ENCODE measurements at regions not wholly inside any gene's neighbourhood (a gene's known extent, or its start where the extent isn't known, plus 50 kb on each side); places are given as distances from the start of the nearest gene placed in this dataset.
"Not testable (repeated sequence)": the region's sequence is repeated elsewhere in the genome, so short reads cannot be mapped to it uniquely, and the experiment has no call there.

- no peak for TF ChIP-seq CSRNP1 (CRISPR knock-in tag; IDR thresholded peaks at IDR 0.05)
- TF ChIP-seq NFYC (CRISPR knock-in tag; IDR thresholded peaks at IDR 0.05): no peak
- TF ChIP-seq ZNF343 (CRISPR knock-in tag; IDR thresholded peaks at IDR 0.05): no peak
- TF ChIP-seq ZSCAN31 (CRISPR knock-in tag; IDR thresholded peaks at IDR 0.05; ENCODE audit: low read depth): no peak
- TF ChIP-seq ARNTL (CRISPR knock-in tag; IDR thresholded peaks at IDR 0.05): no peak
- no peak for TF ChIP-seq JUN (CRISPR knock-in tag; IDR thresholded peaks at IDR 0.05)
- TF ChIP-seq ZBTB20 (CRISPR knock-in tag; IDR thresholded peaks at IDR 0.05; ENCODE audit: borderline replicate concordance, low read depth): no peak
- no peak for TF ChIP-seq ZFP90 (CRISPR knock-in tag; IDR thresholded peaks at IDR 0.05; ENCODE audit: borderline replicate concordance)
- no peak for TF ChIP-seq NRL (CRISPR knock-in tag; IDR thresholded peaks at IDR 0.05; ENCODE audit: borderline replicate concordance)
- TF ChIP-seq NR1H2 (CRISPR knock-in tag; IDR thresholded peaks at IDR 0.05; ENCODE audit: borderline replicate concordance, low read depth): no peak
- TF ChIP-seq AHDC1 (CRISPR knock-in tag; IDR thresholded peaks at IDR 0.05; ENCODE audit: borderline replicate concordance): no peak
Measured at GRCh38 chrX:126670258-126670657, 117.6 kb upstream of the DCAF12L1 start (continued).

- H2AFZ ChIP-seq (ENCODE audit: low read length); H3K27me3 ChIP-seq (ENCODE audit: control insufficient read depth in 1 of 2, insufficient read depth in 2 of 2, low read length in 2 of 2); POLR2A ChIA-PET; FAIRE-seq; H3K4me1 ChIP-seq (ENCODE audit: insufficient read depth, low read length); intact Hi-C loops (cut with micrococcal nuclease; ENCODE audit: unreplicated experiment); H3K9ac ChIP-seq (ENCODE audit: insufficient read depth, low read depth, low read length); BruUV-seq (replicated peaks); H3K4me2 ChIP-seq (ENCODE audit: low read depth, low read length); DNase-seq (ENCODE audit: low spot score); in situ Hi-C loops (cut with HindIII; ENCODE audit: extremely low pct_ligation_motif_present, low pct_unique_long_range_greater_than_20kb); H4K20me1 ChIP-seq (ENCODE audit: insufficient read depth, low read length); H3K36me3 ChIP-seq (replicated peaks in 1 of 2; ENCODE audit: control insufficient read depth in 1 of 2, insufficient read depth in 2 of 2, low read length in 2 of 2); H3K4me3 ChIP-seq (replicated peaks in 1 of 3; ENCODE audit: insufficient read depth in 1 of 3, low read depth in 2 of 3, low read length in 3 of 3); H3K27ac ChIP-seq (ENCODE audit: extremely low read length, insufficient read depth, low read length); H3K79me2 ChIP-seq (ENCODE audit: insufficient read depth, low read length); ATAC-seq; CTCF ChIA-PET (ENCODE audit: low intra/inter-chr PET ratio, low total read pairs): not testable (repeated sequence)
- peaks cover 24% of the 10 kb centered on the region; the same call in 1 of the 2 replicates for H3K9me3 ChIP-seq (ENCODE audit: low read length)
- 52% methylated on average over 4 of the region's 22 CpGs for WGBS (ENCODE audit: low lambda C conversion rate)
Measured at GRCh38 chrX:126673366-126673765, 120.8 kb upstream of the DCAF12L1 start.

Measured in HepG2 (cell line).